ENCODE measurements at regions not wholly inside any gene's neighbourhood (a gene's known extent, or its start where the extent isn't known, plus 50 kb on each side); places are given as distances from the start of the nearest gene placed in this dataset.
"Not testable (repeated sequence)": the region's sequence is repeated elsewhere in the genome, so short reads cannot be mapped to it uniquely, and the experiment has no call there.

- Histone ChIP-seq H3K9ac (no peak overlapping the region), H3K27ac (no peak overlapping the region), H3K4me1 (ENCODE audit: low read depth, poor library complexity, severe bottlenecking) (no peaks in the 10 kb centered on the region), H3K4me2 (no peak overlapping the region), H3K27me3 (ENCODE audit: insufficient read depth, low read depth) (no peaks in the 10 kb centered on the region), H3K4me3 (IDR thresholded peaks at IDR 0.05; ENCODE audit: insufficient read depth, low read depth, low read length) (no peak overlapping the region), H3K79me2 (ENCODE audit: insufficient read depth, low read depth) (no peaks in the 10 kb centered on the region), H3K36me3 (ENCODE audit: insufficient read depth) (no peaks in the 10 kb centered on the region), H2AFZ (ENCODE audit: low read depth) (no peak overlapping the region), H4K20me1 (ENCODE audit: insufficient read depth) (no peaks in the 10 kb centered on the region)
- TF ChIP-seq CTCF (conservative IDR thresholded peaks at IDR 0.05; ENCODE audit: low read depth, low read length), result no peak
These were observed 1226.7 kb downstream of the FLRT2 start for GRCh38 chr14:86756521-86757190.

GRCh38 chr14:86750488-86750887, 1220.5 kb downstream of the FLRT2 start:
- not testable (repeated sequence) for H3K27ac ChIP-seq; H2AFZ ChIP-seq (ENCODE audit: low read depth); H3K36me3 ChIP-seq (ENCODE audit: insufficient read depth); H3K4me3 ChIP-seq (IDR thresholded peaks at IDR 0.05; ENCODE audit: insufficient read depth, low read depth, low read length); H3K9ac ChIP-seq; H4K20me1 ChIP-seq (ENCODE audit: insufficient read depth); H3K4me2 ChIP-seq; H3K4me1 ChIP-seq (ENCODE audit: low read depth, poor library complexity, severe bottlenecking); H3K27me3 ChIP-seq (ENCODE audit: insufficient read depth, low read depth); H3K79me2 ChIP-seq (ENCODE audit: insufficient read depth, low read depth)

GRCh38 chr14:86739761-86740160, 1209.8 kb downstream of the FLRT2 start:
- Histone ChIP-seq H3K4me1 (ENCODE audit: low read depth, poor library complexity, severe bottlenecking) (no peaks in the 10 kb centered on the region), H3K27me3 (ENCODE audit: insufficient read depth, low read depth) (no peaks in the 10 kb centered on the region), H2AFZ (ENCODE audit: low read depth) (no peak overlapping the region), H3K4me2 (no peak overlapping the region), H3K4me3 (IDR thresholded peaks at IDR 0.05; ENCODE audit: insufficient read depth, low read depth, low read length) (no peak overlapping the region), H3K36me3 (ENCODE audit: insufficient read depth) (no peaks in the 10 kb centered on the region), H3K79me2 (ENCODE audit: insufficient read depth, low read depth) (no peaks in the 10 kb centered on the region), H3K27ac (no peak overlapping the region), H4K20me1 (ENCODE audit: insufficient read depth) (no peaks in the 10 kb centered on the region), H3K9ac (no peak overlapping the region)
- no peak for TF ChIP-seq CTCF (conservative IDR thresholded peaks at IDR 0.05; ENCODE audit: low read depth, low read length)

GRCh38 chr14:86731427-86731826, 1201.5 kb downstream of the FLRT2 start:
- not testable (repeated sequence) for H4K20me1 ChIP-seq (ENCODE audit: insufficient read depth); H2AFZ ChIP-seq (ENCODE audit: low read depth); H3K27ac ChIP-seq; H3K4me3 ChIP-seq (IDR thresholded peaks at IDR 0.05; ENCODE audit: insufficient read depth, low read depth, low read length); H3K4me1 ChIP-seq (ENCODE audit: low read depth, poor library complexity, severe bottlenecking); H3K9ac ChIP-seq; H3K36me3 ChIP-seq (ENCODE audit: insufficient read depth); H3K27me3 ChIP-seq (ENCODE audit: insufficient read depth, low read depth); H3K4me2 ChIP-seq; H3K79me2 ChIP-seq (ENCODE audit: insufficient read depth, low read depth)

GRCh38 chr14:86723254-86723624, 1193.3 kb downstream of the FLRT2 start:
- TF ChIP-seq CTCF (conservative IDR thresholded peaks at IDR 0.05; ENCODE audit: low read depth, low read length), result no peak
- Histone ChIP-seq H3K27me3 (ENCODE audit: insufficient read depth, low read depth) (no peaks in the 10 kb centered on the region), H2AFZ (ENCODE audit: low read depth) (no peak overlapping the region), H4K20me1 (ENCODE audit: insufficient read depth) (no peaks in the 10 kb centered on the region), H3K9ac (no peak overlapping the region), H3K27ac (no peak overlapping the region), H3K4me1 (ENCODE audit: low read depth, poor library complexity, severe bottlenecking) (no peaks in the 10 kb centered on the region), H3K79me2 (ENCODE audit: insufficient read depth, low read depth) (no peaks in the 10 kb centered on the region), H3K4me2 (no peak overlapping the region), H3K4me3 (IDR thresholded peaks at IDR 0.05; ENCODE audit: insufficient read depth, low read depth, low read length) (no peak overlapping the region), H3K36me3 (ENCODE audit: insufficient read depth) (no peaks in the 10 kb centered on the region)

Data from KMS-11 (cell line).